GM23338 (cell line): ENCODE measurements at regions not wholly inside any gene's neighbourhood (a gene's known extent, or its start where the extent isn't known, plus 50 kb on each side); places are given as distances from the start of the nearest gene placed in this dataset.

Experiments
- ATAC-seq: fragments of 200-7000 bp; cut with Tn5 transposase; 3 replicates; pipeline ENCODE4 v1.9.1; 2020
- DNase-seq: peaks from one replicate; pipeline ENCODE4 v3.0.0-alpha.2; 2015; ENCODE audit warnings: low spot score
- H2AFZ ChIP-seq: fragments of 200-600 bp; sonication (generic); 2 replicates; pipeline ENCODE4 v1.8.0; 2016; ENCODE audit warnings: antibody characterized with exemption, mild to moderate bottlenecking, moderate library complexity
- H3F3A ChIP-seq: fragments of 200-600 bp; sonication (generic); replicated peaks from 2 replicates; pipeline ENCODE4 v1.8.0; 2017; ENCODE audit warnings: antibody characterized with exemption, mixed run types, low read depth
- H3K27ac ChIP-seq: fragments of 200-600 bp; sonication (generic); 2 replicates; pipeline ENCODE4 v1.6.1; 2016; ENCODE audit warnings: low read depth
- H3K27me3 ChIP-seq: fragments of 200-600 bp; sonication (generic); 2 replicates; pipeline ENCODE4 v1.8.0; 2016; ENCODE audit warnings: mild to moderate bottlenecking, mixed run types, moderate library complexity; ENCODE audit not compliant: insufficient read depth
- H3K36me3 ChIP-seq: fragments of 200-600 bp; sonication (generic); 2 replicates; pipeline ENCODE4 v1.8.0; 2016; ENCODE audit warnings: mild to moderate bottlenecking; ENCODE audit not compliant: insufficient read depth
- H3K4me1 ChIP-seq: fragments of 200-600 bp; sonication (generic); 2 replicates; pipeline ENCODE4 v1.8.0; 2016; ENCODE audit warnings: mild to moderate bottlenecking, moderate library complexity; ENCODE audit not compliant: insufficient read depth
- H3K4me2 ChIP-seq: fragments of 200-600 bp; sonication (generic); 2 replicates; pipeline ENCODE4 v1.7.1; 2017; ENCODE audit warnings: mixed run types
- H3K4me3 ChIP-seq: fragments of 200-600 bp; sonication (generic); 2 replicates; pipeline ENCODE4 v1.6.1; 2016; ENCODE audit warnings: mixed run types
- H3K79me2 ChIP-seq: fragments of 200-600 bp; sonication (generic); replicated peaks from 2 replicates; pipeline ENCODE4 v1.8.0; 2017; ENCODE audit warnings: mild to moderate bottlenecking; ENCODE audit not compliant: insufficient read depth
- H3K9me2 ChIP-seq: fragments of 200-600 bp; sonication (generic); 2 replicates; pipeline ENCODE4 v1.8.0; 2017; ENCODE audit not compliant: insufficient read depth
- H4K20me1 ChIP-seq: fragments of 200-600 bp; sonication (generic); replicated peaks from 2 replicates; pipeline ENCODE4 v1.8.0; 2017; ENCODE audit warnings: mild to moderate bottlenecking; ENCODE audit not compliant: insufficient read depth
- H3K27ac Mint-ChIP-seq: 2 replicates; pipeline ENCODE4 v1.8.0; 2020; ENCODE audit warnings: inconsistent platforms, mild to moderate bottlenecking, moderate library complexity, mixed read lengths
- H3K27me3 Mint-ChIP-seq: 3 replicates; pipeline ENCODE4 v1.8.0; 2022; ENCODE audit warnings: low read depth, mild to moderate bottlenecking, moderate library complexity, mixed read lengths, inconsistent platforms; ENCODE audit not compliant: insufficient read depth, poor library complexity
- H3K36me3 Mint-ChIP-seq: 3 replicates; pipeline ENCODE4 v1.8.0; 2021; ENCODE audit warnings: low read depth, mild to moderate bottlenecking, inconsistent platforms, moderate library complexity, mixed read lengths
- H3K4me1 Mint-ChIP-seq: 3 replicates; pipeline ENCODE4 v1.8.0; 2020; ENCODE audit warnings: mild to moderate bottlenecking, inconsistent platforms, mixed read lengths
- H3K4me3 Mint-ChIP-seq: 3 replicates; pipeline ENCODE4 v1.8.0; 2021; ENCODE audit warnings: moderate library complexity, mild to moderate bottlenecking, inconsistent platforms, mixed read lengths
- H3K9me3 Mint-ChIP-seq: 3 replicates; pipeline ENCODE4 v1.8.0; 2020; ENCODE audit warnings: moderate library complexity, mild to moderate bottlenecking, inconsistent platforms, mixed read lengths
- CTCF ChIP-seq, 2 experiments: fragments of 200-600 bp in 1 of 2; sonication (generic) in 1 of 2; conservative IDR thresholded peaks; 2 replicates each; pipeline versions ENCODE4 v1.5.1 to v1.6.1; 2016 to 2017; ENCODE audit warnings: antibody characterized with exemption in 2 of 2, low read depth in 2 of 2, mild to moderate bottlenecking in 2 of 2, moderate library complexity in 1 of 2
- ETS1 ChIP-seq: IDR thresholded peaks from 2 replicates; pipeline ENCODE4 v1.6.1; 2016; ENCODE audit warnings: antibody characterized with exemption
- EZH2 ChIP-seq: fragments of 200-600 bp; sonication (generic); IDR thresholded peaks from one replicate; pipeline ENCODE4 v1.8.0; 2017; ENCODE audit warnings: antibody characterized with exemption, mild to moderate bottlenecking, low read depth; ENCODE audit not compliant: unreplicated experiment
- REST ChIP-seq: IDR thresholded peaks from one replicate; pipeline ENCODE4 v1.6.1; 2018; ENCODE audit warnings: antibody characterized with exemption; ENCODE audit not compliant: unreplicated experiment
- STAT1 ChIP-seq: IDR thresholded peaks from one replicate; pipeline ENCODE4 v1.6.1; 2016; ENCODE audit warnings: antibody characterized with exemption; ENCODE audit not compliant: unreplicated experiment
- ZNF462 ChIP-seq: fragments of 250-450 bp; sonication (Bioruptor Pico); IDR thresholded peaks from 2 replicates; pipeline ENCODE4 v1.5.0; 2020; ENCODE audit warnings: mild to moderate bottlenecking, moderate library complexity

- TF ChIP-seq ZNF462 (CRISPR knock-in tag) (no peak), REST (no peak), EZH2 (no peak)
Measured at GRCh38 chr5:167793700-167794099, 497.7 kb upstream of the WWC1 start (continued).

GRCh38 chr5:167794121-167794520 lies 497.3 kb upstream of the WWC1 start:
- H3K27me3 Mint-ChIP-seq = no peaks in the 10 kb centered on the region
- H3K4me2 ChIP-seq = no peak overlapping the region
- 0 out of 2 replicates have a peak overlapping the region, but pooled peaks have one; percentile 59 for H2AFZ ChIP-seq
- H3K27ac ChIP-seq = no peak overlapping the region
- no peaks in the 10 kb centered on the region for H3F3A ChIP-seq
- H3K36me3 Mint-ChIP-seq = no peaks in the 10 kb centered on the region
- H3K27me3 ChIP-seq = no peaks in the 10 kb centered on the region
- no peak overlapping the region for H3K4me3 ChIP-seq
- H3K4me1 Mint-ChIP-seq = peaks cover 16% of the 10 kb centered on the region
- H3K27ac Mint-ChIP-seq = no peak overlapping the region
- H3K9me3 Mint-ChIP-seq = no peaks in the 10 kb centered on the region
- no peaks in the 10 kb centered on the region for H3K36me3 ChIP-seq
- H3K9me2 ChIP-seq = peaks cover 14% of the 10 kb centered on the region
- H3K79me2 ChIP-seq = no peaks in the 10 kb centered on the region
- peaks cover 14% of the 10 kb centered on the region; the same call in 1 of the 2 replicates for H3K4me1 ChIP-seq
- no peaks in the 10 kb centered on the region for H4K20me1 ChIP-seq
- H3K4me3 Mint-ChIP-seq = no peak overlapping the region
- no peak for ATAC-seq
- no peak for DNase-seq
- no peak for TF ChIP-seq STAT1
- TF ChIP-seq CTCF (conservative IDR thresholded peaks at IDR 0.05; ENCODE audit: low read depth in 2 of 2) = no peak
- TF ChIP-seq ETS1 = no peak
